Progenitor cell of endocrine pancreas (in vitro differentiated cells): ENCODE measurements at regions not wholly inside any gene's neighbourhood (a gene's known extent, or its start where the extent isn't known, plus 50 kb on each side); places are given as distances from the start of the nearest gene placed in this dataset.

Experiments
- DNase-seq: peaks from one replicate; pipeline ENCODE4 v3.0.0; 2021; ENCODE audit warnings: low spot score; ENCODE audit not compliant: unreplicated experiment
- H3K27ac Mint-ChIP-seq: 2 replicates; pipeline ENCODE4 v1.8.0; 2021; ENCODE audit warnings: mild to moderate bottlenecking, moderate library complexity, mixed read lengths
- H3K27me3 Mint-ChIP-seq: 2 replicates; pipeline ENCODE4 v1.8.0; 2021; ENCODE audit warnings: mixed read lengths
- H3K36me3 Mint-ChIP-seq: 2 replicates; pipeline ENCODE4 v1.8.0; 2022; ENCODE audit warnings: mixed read lengths; ENCODE audit not compliant: insufficient read depth
- H3K4me1 Mint-ChIP-seq: 2 replicates; pipeline ENCODE4 v1.8.0; 2021; ENCODE audit warnings: low read depth, mixed read lengths
- H3K4me3 Mint-ChIP-seq: 2 replicates; pipeline ENCODE4 v1.8.0; 2021; ENCODE audit warnings: low read depth, mild to moderate bottlenecking, moderate library complexity, mixed read lengths
- H3K9me3 Mint-ChIP-seq: 2 replicates; pipeline ENCODE4 v1.8.0; 2021; ENCODE audit warnings: low read depth, mixed read lengths
- CTCF ChIP-seq: fragments of 200-600 bp; sonication (generic); IDR thresholded peaks from one replicate; pipeline ENCODE4 v1.5.0; 2021; ENCODE audit warnings: antibody characterized with exemption, mild to moderate bottlenecking; ENCODE audit not compliant: unreplicated experiment

- no peak for DNase-seq
- Mint-ChIP-seq H3K27me3 (peaks cover 17% of the 10 kb centered on the region), H3K4me3 (no peak overlapping the region), H3K9me3 (peaks cover 7% of the 10 kb centered on the region), H3K36me3 (no peaks in the 10 kb centered on the region), H3K4me1 (peaks cover 3% of the 10 kb centered on the region), H3K27ac (no peak overlapping the region)
- no peak for TF ChIP-seq CTCF
Measured at GRCh38 chr3:188076176-188076575, 77.8 kb upstream of the LPP start.

- H3K27me3 Mint-ChIP-seq: peaks cover 8% of the 10 kb centered on the region
- no peak for DNase-seq
- H3K4me3 Mint-ChIP-seq: no peak overlapping the region
- H3K27ac Mint-ChIP-seq: no peak overlapping the region
- no peak for TF ChIP-seq CTCF
- H3K9me3 Mint-ChIP-seq: peaks cover 7% of the 10 kb centered on the region
- no peaks in the 10 kb centered on the region for H3K36me3 Mint-ChIP-seq
- H3K4me1 Mint-ChIP-seq: peaks cover 3% of the 10 kb centered on the region
Measured at GRCh38 chr3:188077160-188077799, 76.7 kb upstream of the LPP start.

GRCh38 chr3:188080091-188080490, 73.9 kb upstream of the LPP start:
- DNase-seq: no peak
- TF ChIP-seq CTCF: no peak
- Mint-ChIP-seq H3K36me3 (no peaks in the 10 kb centered on the region), H3K4me1 (no peaks in the 10 kb centered on the region), H3K4me3 (no peak overlapping the region), H3K9me3 (peaks cover 7% of the 10 kb centered on the region), H3K27me3 (peaks cover 8% of the 10 kb centered on the region), H3K27ac (no peak overlapping the region)

- H3K27me3 Mint-ChIP-seq: peaks cover 5% of the 10 kb centered on the region
- DNase-seq: no peak
- H3K4me1 Mint-ChIP-seq: no peaks in the 10 kb centered on the region
- H3K27ac Mint-ChIP-seq: no peak overlapping the region
- H3K4me3 Mint-ChIP-seq: no peak overlapping the region
- TF ChIP-seq CTCF: no peak
- H3K36me3 Mint-ChIP-seq: no peaks in the 10 kb centered on the region
- H3K9me3 Mint-ChIP-seq: peaks cover 7% of the 10 kb centered on the region
Measured at GRCh38 chr3:188082031-188082430, 71.9 kb upstream of the LPP start.

- no peaks in the 10 kb centered on the region for H3K36me3 Mint-ChIP-seq
- DNase-seq: no peak
- TF ChIP-seq CTCF: no peak
- H3K4me1 Mint-ChIP-seq: no peaks in the 10 kb centered on the region
- no peak overlapping the region for H3K4me3 Mint-ChIP-seq
- peaks cover 7% of the 10 kb centered on the region for H3K9me3 Mint-ChIP-seq
- H3K27ac Mint-ChIP-seq: no peak overlapping the region
- H3K27me3 Mint-ChIP-seq: peaks cover 5% of the 10 kb centered on the region
Measured at GRCh38 chr3:188082450-188082849, 71.5 kb upstream of the LPP start.
